ENCODE measurements at regions not wholly inside any gene's neighbourhood (a gene's known extent, or its start where the extent isn't known, plus 50 kb on each side); places are given as distances from the start of the nearest gene placed in this dataset.
"Not testable (repeated sequence)": the region's sequence is repeated elsewhere in the genome, so short reads cannot be mapped to it uniquely, and the experiment has no call there.

GRCh38 chr1:185549906-185550305, 184.3 kb upstream of the HMCN1 start:
- Histone ChIP-seq H3K27me3 (no peaks in the 10 kb centered on the region), H3K36me3 (ENCODE audit: low read depth, missing control alignments) (no peaks in the 10 kb centered on the region), H3K4me1 (no peaks in the 10 kb centered on the region), H3K9me3 (no peaks in the 10 kb centered on the region), H3K4me3 (no peak overlapping the region), H3K27ac (no peak overlapping the region)
- intact Hi-C loops (cut with DNase I; ENCODE audit: low total_unique reads), result no loop called here
- WGBS, 2 donors, result 54 to 70% methylated on average over 1 of the region's 1 CpG
- TF ChIP-seq CTCF (IDR thresholded peaks at IDR 0.05) (no peak), POLR2A (IDR thresholded peaks at IDR 0.05) (no peak)
- no peak for DNase-seq

GRCh38 chr1:185546029-185546428, 188.2 kb upstream of the HMCN1 start:
- no peaks in the 10 kb centered on the region for H3K4me1 ChIP-seq
- H3K27me3 ChIP-seq, result no peaks in the 10 kb centered on the region
- WGBS, 2 donors, result 91 to 99% methylated on average over 4 of the region's 4 CpGs
- H3K36me3 ChIP-seq (ENCODE audit: low read depth, missing control alignments), result no peaks in the 10 kb centered on the region
- TF ChIP-seq POLR2A (IDR thresholded peaks at IDR 0.05) (no peak), CTCF (IDR thresholded peaks at IDR 0.05) (no peak)
- no peak overlapping the region for H3K27ac ChIP-seq
- DNase-seq, result no peak
- H3K9me3 ChIP-seq, result no peaks in the 10 kb centered on the region
- intact Hi-C loops (cut with DNase I; ENCODE audit: low total_unique reads), result no loop called here
- H3K4me3 ChIP-seq, result no peak overlapping the region

GRCh38 chr1:185541871-185542301, 192.3 kb upstream of the HMCN1 start:
- no peak for TF ChIP-seq CTCF (IDR thresholded peaks at IDR 0.05)
- 75 to 83% methylated on average over 1 of the region's 1 CpG for WGBS, 2 donors
- no peak overlapping the region for H3K4me3 ChIP-seq
- intact Hi-C loops (cut with DNase I; ENCODE audit: low total_unique reads), result no loop called here
- no peaks in the 10 kb centered on the region for H3K36me3 ChIP-seq (ENCODE audit: low read depth, missing control alignments)
- H3K4me1 ChIP-seq, result no peaks in the 10 kb centered on the region
- H3K27ac ChIP-seq, result no peak overlapping the region
- no peaks in the 10 kb centered on the region for H3K9me3 ChIP-seq
- DNase-seq, result no peak
- H3K27me3 ChIP-seq, result no peaks in the 10 kb centered on the region

- TF ChIP-seq POLR2A (IDR thresholded peaks at IDR 0.05) (no peak), CTCF (IDR thresholded peaks at IDR 0.05) (no peak)
- Histone ChIP-seq H3K27me3 (no peaks in the 10 kb centered on the region), H3K4me3 (no peak overlapping the region), H3K36me3 (ENCODE audit: low read depth, missing control alignments) (no peaks in the 10 kb centered on the region), H3K27ac (no peak overlapping the region), H3K9me3 (no peaks in the 10 kb centered on the region), H3K4me1 (no peaks in the 10 kb centered on the region)
- 96 to 98% methylated on average over 5 of the region's 5 CpGs for WGBS, 2 donors
- intact Hi-C loops (cut with DNase I; ENCODE audit: low total_unique reads), result no loop called here
- DNase-seq, result no peak
Observed at GRCh38 chr1:185540295-185540694, 193.9 kb upstream of the HMCN1 start.

GRCh38 chr1:185539277-185539943, 194.8 kb upstream of the HMCN1 start:
- Histone ChIP-seq H3K4me3 (no peak overlapping the region), H3K4me1 (no peaks in the 10 kb centered on the region), H3K27me3 (no peaks in the 10 kb centered on the region), H3K36me3 (ENCODE audit: low read depth, missing control alignments) (no peaks in the 10 kb centered on the region), H3K27ac (no peak overlapping the region), H3K9me3 (no peaks in the 10 kb centered on the region)
- no peak for TF ChIP-seq POLR2A (IDR thresholded peaks at IDR 0.05)
- no peak for TF ChIP-seq CTCF (IDR thresholded peaks at IDR 0.05)
- WGBS, 2 donors, result 90 to 92% methylated on average over 10 of the region's 10 CpGs
- intact Hi-C loops (cut with DNase I; ENCODE audit: low total_unique reads), result no loop called here
- no peak for DNase-seq

- H3K27ac ChIP-seq; H3K4me3 ChIP-seq; intact Hi-C loops (cut with DNase I; ENCODE audit: low total_unique reads); H3K4me1 ChIP-seq; H3K36me3 ChIP-seq (ENCODE audit: low read depth, missing control alignments); H3K9me3 ChIP-seq; H3K27me3 ChIP-seq; DNase-seq: not testable (repeated sequence)
- WGBS, 2 donors, result 71 to 74% methylated on average over 16 of the region's 16 CpGs
Observed at GRCh38 chr1:185538309-185538898, 195.8 kb upstream of the HMCN1 start.
